NCI-H748 (cell line): ENCODE measurements at regions not wholly inside any gene's neighbourhood (a gene's known extent, or its start where the extent isn't known, plus 50 kb on each side); places are given as distances from the start of the nearest gene placed in this dataset.
"Not testable (repeated sequence)": the region's sequence is repeated elsewhere in the genome, so short reads cannot be mapped to it uniquely, and the experiment has no call there.

Experiments
- DNase-seq: peaks from one replicate; lab custom pipeline; 2025; ENCODE audit not compliant: unreplicated experiment; lab: John Stamatoyannopoulos, UW

- DNase-seq = no peak
These were observed 998.5 kb downstream of the ADGRL2 start for GRCh38 chr1:82799261-82799660.

GRCh38 chr1:82795508-82796149 lies 994.9 kb downstream of the ADGRL2 start:
- DNase-seq = no peak

GRCh38 chr1:82792151-82792550 lies 991.4 kb downstream of the ADGRL2 start:
- no peak for DNase-seq

GRCh38 chr1:82790556-82790955 lies 989.8 kb downstream of the ADGRL2 start:
- DNase-seq = no peak

GRCh38 chr1:82788660-82789059 lies 987.9 kb downstream of the ADGRL2 start:
- DNase-seq = no peak

- no peak for DNase-seq
These were observed 987.3 kb downstream of the ADGRL2 start for GRCh38 chr1:82788038-82788437.

GRCh38 chr1:82786883-82787282 lies 986.1 kb downstream of the ADGRL2 start:
- DNase-seq = no peak

- DNase-seq = no peak
These were observed 984.6 kb downstream of the ADGRL2 start for GRCh38 chr1:82785268-82785790.

- DNase-seq = no peak
These were observed 982.3 kb downstream of the ADGRL2 start for GRCh38 chr1:82783044-82783443.

- no peak for DNase-seq
These were observed 981.9 kb downstream of the ADGRL2 start for GRCh38 chr1:82782599-82782998.

- peak; percentile 12 for DNase-seq
These were observed 977.9 kb downstream of the ADGRL2 start for GRCh38 chr1:82778612-82779011.

GRCh38 chr1:82777240-82777639 lies 976.5 kb downstream of the ADGRL2 start:
- DNase-seq = no peak

GRCh38 chr1:82776730-82777129 lies 976.0 kb downstream of the ADGRL2 start:
- DNase-seq = not testable (repeated sequence)

GRCh38 chr1:82775406-82776000 lies 974.8 kb downstream of the ADGRL2 start:
- peak; percentile 70 for DNase-seq

- DNase-seq = no peak
These were observed 962.2 kb downstream of the ADGRL2 start for GRCh38 chr1:82762829-82763532.

GRCh38 chr1:82759035-82759434 lies 958.3 kb downstream of the ADGRL2 start:
- DNase-seq = no peak

- DNase-seq = no peak
These were observed 954.9 kb downstream of the ADGRL2 start for GRCh38 chr1:82755671-82756070.

GRCh38 chr1:82755191-82755590 lies 954.5 kb downstream of the ADGRL2 start:
- DNase-seq = no peak

- DNase-seq = no peak
These were observed 951.3 kb downstream of the ADGRL2 start for GRCh38 chr1:82752046-82752445.

GRCh38 chr1:82733645-82734044 lies 932.9 kb downstream of the ADGRL2 start:
- DNase-seq = no peak

- DNase-seq = no peak
These were observed 930.5 kb downstream of the ADGRL2 start for GRCh38 chr1:82731216-82731615.

GRCh38 chr1:82728206-82728605 lies 927.5 kb downstream of the ADGRL2 start:
- no peak for DNase-seq
